ENCODE measurements at regions not wholly inside any gene's neighbourhood (a gene's known extent, or its start where the extent isn't known, plus 50 kb on each side); places are given as distances from the start of the nearest gene placed in this dataset.
"Not testable (repeated sequence)": the region's sequence is repeated elsewhere in the genome, so short reads cannot be mapped to it uniquely, and the experiment has no call there.

DNA sequence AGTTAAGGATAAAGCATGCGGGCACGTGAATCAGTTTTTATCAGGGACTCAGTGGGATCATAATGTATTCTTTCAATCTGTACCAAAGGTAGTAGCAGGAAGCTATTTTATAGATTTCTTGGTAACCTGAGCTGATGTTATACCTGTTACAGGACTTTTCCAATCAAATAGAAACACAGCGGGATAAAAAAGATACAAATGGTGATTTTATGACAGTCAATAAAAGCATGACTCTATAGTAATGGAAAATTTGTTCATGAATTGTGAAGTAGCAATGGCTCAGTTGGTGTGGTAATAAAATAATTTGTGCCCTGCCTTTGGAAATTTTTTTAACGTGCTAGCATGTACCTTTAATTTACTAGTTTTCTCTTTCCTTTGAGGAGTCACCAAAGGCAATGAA is 300.7 kb upstream of the CELF2 start:
- no peak overlapping the region for H3K27ac Mint-ChIP-seq
- no peak for DNase-seq
- no peaks in the 10 kb centered on the region for H3K27me3 Mint-ChIP-seq (ENCODE audit: low read depth, poor library complexity)
- TF ChIP-seq CTCF (IDR thresholded peaks at IDR 0.05), result no peak
- no peaks in the 10 kb centered on the region for H3K9me3 Mint-ChIP-seq
- no peak overlapping the region for H3K4me3 Mint-ChIP-seq
- H3K36me3 Mint-ChIP-seq (ENCODE audit: low read depth), result no peaks in the 10 kb centered on the region
- H3K4me1 Mint-ChIP-seq, result peaks cover 23% of the 10 kb centered on the region

DNA sequence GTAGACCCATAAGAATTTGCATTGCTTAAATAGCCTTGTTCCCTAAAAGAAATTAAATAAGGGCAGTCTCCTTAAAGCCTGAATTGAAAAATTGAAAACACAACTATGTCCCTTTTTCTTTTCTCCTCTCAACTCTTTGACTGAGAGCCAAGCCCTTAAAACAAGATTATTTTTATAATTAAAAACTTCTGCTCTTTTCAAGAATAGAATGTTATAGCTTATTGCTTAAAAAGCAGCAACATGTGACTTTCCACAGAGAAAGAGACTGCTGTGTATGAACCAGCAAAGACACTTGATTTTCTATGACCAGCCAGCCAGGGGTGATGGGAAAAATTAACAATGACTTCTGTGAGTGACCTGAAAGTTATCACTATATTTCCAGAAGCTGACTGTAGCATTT is 295.2 kb upstream of the CELF2 start:
- DNase-seq, result no peak
- Mint-ChIP-seq H3K27me3 (ENCODE audit: low read depth, poor library complexity) (peaks cover 8% of the 10 kb centered on the region), H3K9me3 (peaks cover 3% of the 10 kb centered on the region), H3K4me1 (no peaks in the 10 kb centered on the region), H3K4me3 (no peak overlapping the region), H3K36me3 (ENCODE audit: low read depth) (no peaks in the 10 kb centered on the region), H3K27ac (no peak overlapping the region)
- no peak for TF ChIP-seq CTCF (IDR thresholded peaks at IDR 0.05)

DNA sequence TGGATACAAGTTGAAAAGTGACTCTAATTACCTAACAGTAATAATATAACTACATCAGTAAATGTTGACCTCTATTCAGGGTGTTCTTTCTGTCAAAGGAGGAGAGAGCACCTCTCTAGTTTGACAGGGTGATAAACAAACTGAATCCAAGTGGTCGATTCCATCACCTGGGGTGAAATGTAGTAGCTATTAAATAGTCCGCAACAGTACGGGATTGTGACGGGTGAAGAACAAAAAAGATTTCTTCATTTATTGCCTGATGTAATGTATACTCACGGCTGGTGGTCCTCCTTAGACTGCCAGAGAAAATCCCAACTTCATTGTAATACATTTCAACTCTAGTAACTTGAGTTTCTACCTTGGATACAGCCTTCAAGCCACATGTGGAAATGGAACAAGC is 292.5 kb upstream of the CELF2 start:
- Mint-ChIP-seq H3K27me3 (ENCODE audit: low read depth, poor library complexity) (peaks cover 8% of the 10 kb centered on the region), H3K27ac (no peak overlapping the region), H3K36me3 (ENCODE audit: low read depth) (no peaks in the 10 kb centered on the region), H3K9me3 (peaks cover 3% of the 10 kb centered on the region), H3K4me3 (no peak overlapping the region), H3K4me1 (no peaks in the 10 kb centered on the region)
- TF ChIP-seq CTCF (IDR thresholded peaks at IDR 0.05), result no peak
- DNase-seq, result no peak

GRCh38 chr10:10726101-10726500 is 291.6 kb upstream of the CELF2 start:
- H3K4me1 Mint-ChIP-seq, result no peaks in the 10 kb centered on the region

DNA sequence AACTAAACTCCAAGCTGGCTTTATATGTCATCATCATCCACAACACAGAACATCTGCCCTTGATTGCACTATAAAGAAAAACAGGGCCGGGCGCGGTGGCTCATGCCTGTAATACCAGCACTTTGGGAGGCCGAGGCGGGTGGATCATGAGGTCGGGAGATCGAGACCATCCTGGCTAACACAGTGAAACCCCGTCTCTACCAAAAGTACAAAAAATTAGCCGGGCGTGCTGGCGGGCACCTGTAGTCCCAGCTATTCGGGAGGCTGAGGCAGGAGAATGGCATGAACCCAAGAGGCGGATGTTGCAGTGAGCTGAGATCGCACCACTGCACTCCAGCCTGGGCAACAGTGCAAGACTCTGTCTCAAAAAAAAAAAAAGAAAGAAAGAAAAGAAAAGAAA is 290.3 kb upstream of the CELF2 start:
- not testable (repeated sequence) for DNase-seq

More at GRCh38 chr10:10726101-10726500, 291.6 kb upstream of the CELF2 start:
- no peak for TF ChIP-seq CTCF (IDR thresholded peaks at IDR 0.05)
- Mint-ChIP-seq H3K27ac (no peak overlapping the region), H3K4me3 (no peak overlapping the region), H3K9me3 (peaks cover 3% of the 10 kb centered on the region), H3K36me3 (ENCODE audit: low read depth) (no peaks in the 10 kb centered on the region), H3K27me3 (ENCODE audit: low read depth, poor library complexity) (peaks cover 8% of the 10 kb centered on the region)
- no peak for DNase-seq

DNA sequence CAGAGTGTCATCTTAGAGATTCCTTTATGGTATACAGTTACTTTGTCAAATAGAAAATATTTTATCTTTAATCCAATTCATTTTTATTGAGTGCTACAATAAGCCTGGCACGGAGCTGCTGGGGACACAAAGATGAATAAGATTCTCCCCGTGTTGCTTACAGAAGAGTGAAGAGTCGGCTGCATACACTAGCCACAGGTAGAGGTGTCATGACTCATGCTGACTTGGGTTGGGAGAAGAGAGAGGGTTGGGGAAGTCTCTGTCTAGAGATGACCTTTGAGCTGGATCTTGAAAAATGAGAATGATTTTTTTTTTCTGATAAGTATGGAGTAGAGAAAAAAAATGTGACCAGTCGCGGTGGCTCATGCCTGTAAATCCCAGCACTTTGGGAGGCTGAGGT is 289.9 kb upstream of the CELF2 start:
- no peaks in the 10 kb centered on the region for H3K36me3 Mint-ChIP-seq (ENCODE audit: low read depth)
- H3K4me1 Mint-ChIP-seq, result no peaks in the 10 kb centered on the region
- no peak for DNase-seq
- H3K27me3 Mint-ChIP-seq (ENCODE audit: low read depth, poor library complexity), result peaks cover 8% of the 10 kb centered on the region
- no peak for TF ChIP-seq CTCF (IDR thresholded peaks at IDR 0.05)
- peaks cover 3% of the 10 kb centered on the region for H3K9me3 Mint-ChIP-seq
- no peak overlapping the region for H3K27ac Mint-ChIP-seq
- no peak overlapping the region for H3K4me3 Mint-ChIP-seq

More for the DNA sequence above, 290.3 kb upstream of the CELF2 start:
- not testable (repeated sequence) for H3K4me1 Mint-ChIP-seq; H3K9me3 Mint-ChIP-seq; H3K4me3 Mint-ChIP-seq; H3K27ac Mint-ChIP-seq; H3K36me3 Mint-ChIP-seq (ENCODE audit: low read depth); H3K27me3 Mint-ChIP-seq (ENCODE audit: low read depth, poor library complexity)

Measured in nephron progenitor cell (in vitro differentiated cells).